NCI-H146 (cell line): ENCODE measurements at regions not wholly inside any gene's neighbourhood (a gene's known extent, or its start where the extent isn't known, plus 50 kb on each side); places are given as distances from the start of the nearest gene placed in this dataset.
A peak's percentile ranks its signal among the peaks of the same experiment; 100 is the strongest.
"Not testable (repeated sequence)": the region's sequence is repeated elsewhere in the genome, so short reads cannot be mapped to it uniquely, and the experiment has no call there.

Experiments used
- DNase-seq: peaks from one replicate; lab custom pipeline; 2025; lab: John Stamatoyannopoulos, UW

DNA sequence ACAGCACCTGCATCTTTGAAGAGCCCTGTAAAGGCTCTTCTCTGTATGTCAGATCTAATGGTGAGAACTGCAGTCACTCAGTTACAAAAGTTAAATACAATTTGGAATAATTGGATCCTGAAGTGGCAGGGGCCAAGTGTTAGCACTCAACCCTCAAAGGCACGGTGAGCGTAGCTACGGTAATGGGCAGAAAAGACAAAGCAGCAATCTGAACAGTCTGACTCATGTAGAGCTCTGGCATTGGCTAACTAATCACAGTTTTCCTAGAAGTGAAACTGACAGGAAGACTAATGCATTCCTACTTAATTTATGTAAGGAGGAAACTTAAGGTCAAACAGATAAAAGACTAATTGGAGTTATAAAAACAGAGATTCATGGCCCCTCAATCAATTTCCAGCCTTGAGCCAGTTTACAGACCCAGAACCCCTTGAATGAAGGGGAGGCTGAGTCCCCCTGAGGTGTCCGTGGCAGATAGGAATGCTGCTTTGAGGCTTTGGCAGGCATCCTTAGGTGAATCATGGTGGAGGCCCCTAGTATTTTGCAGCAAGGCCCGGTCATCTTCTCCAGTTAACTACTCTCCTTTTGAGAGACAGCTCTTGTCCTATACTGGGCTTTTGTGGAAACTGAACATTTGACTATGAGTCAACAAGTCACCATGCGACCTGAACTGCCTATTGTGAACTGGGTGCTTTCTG lies 450.7 kb downstream of the ZNF33B start:
- not testable (repeated sequence) for DNase-seq

DNA sequence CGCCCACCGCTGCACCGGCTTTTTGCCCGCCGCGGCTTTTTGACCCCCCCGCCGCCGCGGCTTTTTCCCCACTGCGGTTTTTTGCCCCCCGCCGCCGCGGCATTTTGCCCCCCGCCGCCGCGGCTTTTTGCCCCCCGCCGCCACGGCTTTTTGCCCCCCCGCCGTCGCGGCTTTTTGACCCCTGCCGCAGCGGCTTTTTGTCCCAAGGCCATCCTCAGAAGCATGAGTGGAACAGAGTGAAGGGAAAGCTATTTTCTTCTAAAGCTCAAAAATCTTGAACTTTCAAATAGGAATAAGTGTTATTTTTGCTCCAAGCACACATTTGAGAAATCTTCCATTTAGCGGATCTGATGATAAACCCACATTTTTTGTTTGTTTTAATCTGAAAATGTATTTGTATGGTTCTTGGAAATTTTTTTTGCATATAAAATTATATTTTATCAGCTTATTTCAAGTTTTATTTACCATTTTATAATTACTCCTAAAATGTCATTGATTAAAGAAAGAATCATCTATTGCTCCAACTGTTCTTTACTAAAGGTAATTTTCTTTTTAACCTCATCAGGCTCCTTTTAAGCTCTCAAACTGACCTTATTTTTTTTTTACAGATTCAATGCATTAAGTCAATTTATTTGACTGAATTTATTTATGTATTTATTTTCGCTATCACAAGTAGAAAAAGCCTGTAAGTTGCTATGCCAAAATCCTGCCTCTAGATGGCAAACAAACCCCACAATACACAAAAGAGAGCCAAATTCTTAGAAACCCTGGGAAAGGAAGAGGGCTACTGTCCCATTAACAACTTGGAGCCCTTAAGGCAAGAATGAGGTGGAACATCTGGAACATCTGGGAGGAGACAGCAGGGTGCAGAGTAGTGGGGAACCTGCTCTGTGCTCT lies 460.3 kb downstream of the ZNF33B start:
- DNase-seq: peak; percentile 1

DNA sequence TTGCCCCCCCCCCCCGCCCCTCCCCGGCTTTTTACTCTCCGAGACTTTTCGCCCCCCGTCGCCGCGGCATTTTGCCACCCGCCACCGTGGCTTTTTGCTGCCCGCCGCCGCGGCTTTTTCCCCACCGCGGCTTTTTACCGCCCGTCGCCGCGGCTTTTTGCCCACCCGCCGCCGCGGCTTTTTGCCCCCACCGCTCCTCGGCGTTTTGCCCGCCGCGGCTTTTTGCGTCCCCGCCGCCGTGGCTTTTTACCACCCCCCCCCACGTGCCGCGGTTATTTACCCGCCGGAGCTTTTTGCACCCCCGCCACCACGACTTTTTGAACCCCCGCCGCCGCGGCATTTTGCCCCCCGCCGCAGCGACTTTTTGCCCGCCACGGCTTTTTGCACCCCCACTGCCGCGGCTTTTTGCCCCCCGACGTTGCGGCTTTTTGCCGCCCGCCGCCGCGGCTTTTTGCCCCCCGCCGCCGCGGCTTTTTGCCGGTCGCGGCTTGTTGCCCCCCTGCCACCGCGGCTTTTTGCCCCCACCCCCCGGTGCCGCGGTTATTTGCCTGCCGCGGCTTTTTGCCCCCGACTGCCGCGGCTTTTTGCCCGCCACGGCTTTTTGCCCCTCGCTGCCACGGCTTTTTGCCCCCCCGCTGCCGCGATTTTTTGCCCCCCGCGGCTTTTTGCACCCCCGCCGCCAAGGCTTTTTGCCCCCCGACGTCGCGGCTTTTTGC lies 461.1 kb downstream of the ZNF33B start:
- DNase-seq: no peak

DNA sequence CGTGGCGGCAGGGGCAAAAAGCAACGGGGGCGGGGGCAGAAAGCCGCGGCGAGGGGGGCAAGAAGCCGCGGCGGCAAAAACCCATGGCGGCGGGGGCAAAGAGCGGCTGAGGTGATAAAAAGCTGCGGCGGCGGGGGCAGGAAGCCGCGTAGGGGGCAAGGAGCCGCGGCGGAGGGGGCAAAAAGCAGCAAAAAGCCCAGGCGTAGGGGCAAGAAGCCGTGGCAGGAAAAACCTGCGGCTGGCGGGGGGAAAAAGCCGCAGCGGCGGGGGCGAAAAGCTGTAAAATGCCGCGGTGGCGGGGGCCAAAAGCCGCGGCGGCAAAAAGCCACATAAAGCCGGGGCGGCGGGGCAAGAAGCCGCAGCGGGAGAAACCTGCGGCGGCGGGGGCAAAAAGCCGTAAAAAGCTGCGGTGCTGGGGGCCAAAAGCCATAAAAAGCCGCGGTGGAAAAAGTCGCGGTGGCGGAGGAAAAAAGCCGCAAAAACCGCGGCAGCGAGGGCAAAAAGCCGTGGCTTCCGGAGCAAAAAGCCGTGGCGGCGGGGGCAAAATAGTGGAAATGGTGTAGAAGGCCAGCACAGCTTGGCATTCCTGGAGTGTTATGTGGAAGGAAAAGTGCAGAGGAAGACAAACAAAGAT lies 487.8 kb downstream of the ZNF33B start:
- no peak for DNase-seq

DNA sequence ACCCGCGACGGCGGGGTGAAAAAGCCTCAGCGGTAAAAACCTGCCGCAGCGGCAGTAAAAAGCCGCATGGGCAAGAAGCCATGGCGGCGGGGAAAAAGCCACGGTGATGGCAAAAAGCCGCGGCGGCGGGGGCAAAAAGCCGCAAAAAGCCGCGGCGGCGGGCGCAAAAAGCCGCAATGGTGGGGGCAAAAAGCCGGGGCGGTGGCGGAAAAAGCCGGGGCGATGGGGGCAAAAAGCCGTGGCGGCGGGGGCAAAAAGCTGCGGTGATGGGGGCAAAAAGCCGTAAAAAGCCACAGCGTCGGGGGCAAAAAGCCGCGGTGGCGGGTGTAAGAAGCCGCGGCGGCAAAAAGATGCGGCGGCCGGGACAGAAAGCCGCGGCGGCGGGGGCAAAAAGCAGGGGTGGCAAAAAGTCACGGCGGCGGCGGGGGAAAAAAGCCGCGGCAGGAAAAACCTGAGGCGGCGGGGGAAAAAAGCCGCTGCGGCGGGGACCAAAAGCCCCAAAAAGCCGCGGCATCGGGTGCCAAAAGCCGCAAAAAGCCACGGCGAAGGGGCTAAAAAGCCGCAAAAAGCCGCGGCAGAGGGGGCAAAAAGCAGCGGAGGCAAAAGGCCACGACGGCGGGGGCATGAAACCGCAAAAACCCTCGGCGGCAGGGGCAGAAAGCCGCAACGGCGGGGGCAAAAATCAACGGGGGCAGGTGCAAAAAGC lies 488.5 kb downstream of the ZNF33B start:
- no peak for DNase-seq

DNA sequence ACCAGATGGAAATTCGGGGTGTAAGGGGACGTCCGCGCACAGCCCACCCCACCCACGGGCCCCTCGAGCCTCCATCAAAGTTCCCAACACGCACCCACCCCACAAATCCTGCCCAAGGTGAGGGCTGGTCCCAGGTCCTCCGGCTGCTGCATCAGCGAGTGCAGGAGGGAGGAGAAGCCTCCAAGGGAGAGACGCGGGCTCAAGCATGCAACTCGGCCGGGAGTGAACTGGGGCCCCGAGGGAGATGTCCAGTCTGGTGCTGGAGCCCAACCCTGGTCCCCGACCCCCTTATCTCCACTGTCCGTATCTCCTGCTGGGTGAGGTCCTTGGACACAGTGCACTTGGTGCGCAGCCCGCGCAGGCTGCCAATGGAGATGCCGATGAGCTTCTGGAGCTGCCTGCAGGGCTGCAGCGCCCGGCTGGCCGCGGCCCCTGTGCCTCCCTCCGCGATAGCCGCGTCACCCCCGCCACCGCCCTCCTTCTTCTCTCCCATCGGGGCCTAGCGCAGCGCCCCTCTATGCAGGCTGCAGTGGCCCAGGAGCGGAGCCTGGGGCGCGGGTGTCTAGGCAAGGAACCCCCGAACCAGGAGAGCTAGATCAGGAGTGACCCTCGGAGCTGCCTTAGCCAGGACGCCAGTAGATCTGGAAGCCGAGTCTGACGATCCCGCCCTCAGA lies 489.2 kb downstream of the ZNF33B start:
- no peak for DNase-seq

DNA sequence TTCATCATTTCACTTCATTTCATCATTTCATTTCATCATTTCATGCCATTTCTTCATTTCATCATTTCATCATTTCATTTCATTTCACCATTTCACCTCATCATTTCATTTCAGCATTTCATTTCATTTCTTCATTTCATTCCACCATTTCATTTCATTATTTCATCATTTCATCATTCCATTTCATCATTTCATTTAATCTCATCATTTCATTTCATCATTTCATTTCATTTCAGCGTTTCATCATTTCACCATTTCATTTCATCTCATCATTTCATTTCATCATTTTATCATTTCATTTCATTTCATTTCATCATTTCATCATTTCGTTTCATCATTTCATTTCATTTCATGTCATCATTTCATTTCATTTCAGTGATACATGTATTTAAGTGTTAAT lies 492.2 kb downstream of the ZNF33B start:
- DNase-seq: not testable (repeated sequence)

DNA sequence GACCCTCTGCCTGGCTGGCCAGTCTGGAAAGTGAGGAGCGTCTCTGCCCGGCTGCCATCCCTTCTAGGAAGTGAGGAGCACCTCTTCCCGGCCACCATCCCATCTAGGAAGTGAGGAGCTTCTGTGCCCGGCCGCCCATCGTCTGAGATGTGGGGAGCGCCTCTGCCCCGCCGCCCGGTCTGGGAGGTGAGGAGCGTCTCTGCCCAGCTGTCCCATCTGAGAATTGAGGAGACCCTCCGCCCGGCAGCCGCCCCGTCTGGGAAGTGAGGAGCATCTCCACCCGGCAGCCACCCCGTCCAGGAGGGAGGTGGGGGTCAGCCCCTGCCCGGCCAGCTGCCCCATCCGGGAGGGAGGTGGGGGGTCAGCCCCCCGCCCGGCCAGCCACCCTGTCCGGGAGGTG lies 500.3 kb downstream of the ZNF33B start:
- DNase-seq: not testable (repeated sequence)

DNA sequence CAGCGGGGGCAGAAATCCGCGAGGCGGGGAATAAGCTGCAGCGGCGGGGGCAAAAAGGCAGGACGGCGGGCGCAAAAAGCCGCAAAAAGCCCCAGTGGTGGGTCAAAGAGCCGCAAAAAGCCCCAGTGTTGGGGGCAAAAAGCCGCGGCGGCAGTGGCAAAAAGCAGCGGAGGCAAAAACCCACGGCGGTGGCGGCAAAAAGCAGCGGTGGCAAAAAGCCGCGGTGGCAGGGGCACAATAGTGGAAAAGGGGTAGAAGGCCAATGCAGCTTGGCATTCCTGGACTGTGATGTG lies 525.3 kb downstream of the ZNF33B start:
- DNase-seq: no peak

DNA sequence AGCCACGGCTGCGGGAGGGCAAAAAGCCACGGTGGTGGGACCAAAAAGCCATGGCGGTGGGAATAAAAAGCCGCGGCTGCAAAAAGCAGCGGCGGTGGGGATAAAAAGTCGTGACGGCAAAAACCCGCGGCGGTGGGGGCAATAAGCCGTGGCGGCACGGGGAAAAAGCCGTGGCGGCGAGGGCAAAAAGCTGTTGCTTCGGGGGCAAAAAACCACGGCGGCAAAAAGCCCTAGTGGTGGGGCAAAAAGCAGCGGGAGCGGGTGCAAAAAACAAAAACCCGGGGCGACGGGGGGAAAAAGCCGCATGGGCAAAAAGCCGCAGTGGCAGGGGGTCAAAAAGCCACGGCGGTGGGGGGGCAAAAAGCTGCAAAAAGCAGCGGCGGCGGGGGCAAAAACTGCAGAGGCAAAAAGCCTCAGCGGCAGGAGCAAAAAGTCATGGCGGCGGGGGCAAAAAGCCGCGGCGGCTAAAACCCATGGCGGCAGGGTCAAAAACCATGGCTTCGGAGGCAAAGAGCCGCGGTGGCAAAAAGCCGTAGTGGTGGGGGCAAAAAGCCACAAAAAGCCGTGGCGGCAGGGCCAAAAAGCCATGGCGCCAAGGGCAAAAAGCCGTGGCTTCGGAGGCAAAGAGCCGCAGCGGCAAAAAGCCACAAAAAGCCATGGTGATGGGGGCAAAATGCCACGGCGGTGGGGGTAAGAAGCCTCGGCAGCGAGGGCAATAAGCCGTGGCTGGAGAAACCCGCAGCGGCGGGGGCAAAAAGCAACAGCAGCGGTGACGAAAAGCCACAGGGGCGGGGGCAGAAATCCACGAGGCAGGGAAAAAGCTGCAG lies 525.8 kb downstream of the ZNF33B start:
- DNase-seq: no peak

DNA sequence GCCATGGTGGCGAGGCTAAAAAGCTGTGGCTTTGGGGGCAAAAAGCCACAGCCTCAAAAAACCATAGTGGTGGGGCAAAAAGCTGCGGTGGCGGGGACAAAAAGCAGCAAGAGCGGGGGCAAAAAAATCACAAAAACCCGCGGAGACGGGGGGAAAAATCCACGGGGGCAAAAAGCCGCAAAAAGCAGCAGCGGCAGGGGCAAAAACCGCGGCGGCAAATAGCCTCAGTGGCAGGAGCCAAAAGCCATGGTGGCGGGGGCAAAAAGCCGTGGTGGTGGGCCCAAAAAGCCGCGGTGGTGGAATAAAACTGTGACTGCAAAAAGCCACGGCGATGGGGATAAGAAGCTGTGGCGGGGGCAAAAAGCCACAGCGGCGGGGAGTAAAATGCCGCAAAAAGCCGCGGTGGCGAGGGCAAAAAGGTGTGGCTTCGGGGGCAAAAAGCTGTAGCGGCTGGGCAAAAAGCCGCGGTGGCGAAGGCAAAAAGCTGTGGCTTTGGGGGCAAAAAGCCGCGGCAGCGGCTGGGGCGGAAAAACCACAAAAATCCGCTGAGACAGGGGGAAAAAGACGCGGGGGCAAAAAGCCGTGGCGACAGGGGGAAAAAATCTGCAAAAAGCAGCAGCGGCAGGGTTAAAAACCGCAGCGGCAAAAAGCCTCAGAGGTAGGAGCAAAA lies 526.6 kb downstream of the ZNF33B start:
- no peak for DNase-seq

DNA sequence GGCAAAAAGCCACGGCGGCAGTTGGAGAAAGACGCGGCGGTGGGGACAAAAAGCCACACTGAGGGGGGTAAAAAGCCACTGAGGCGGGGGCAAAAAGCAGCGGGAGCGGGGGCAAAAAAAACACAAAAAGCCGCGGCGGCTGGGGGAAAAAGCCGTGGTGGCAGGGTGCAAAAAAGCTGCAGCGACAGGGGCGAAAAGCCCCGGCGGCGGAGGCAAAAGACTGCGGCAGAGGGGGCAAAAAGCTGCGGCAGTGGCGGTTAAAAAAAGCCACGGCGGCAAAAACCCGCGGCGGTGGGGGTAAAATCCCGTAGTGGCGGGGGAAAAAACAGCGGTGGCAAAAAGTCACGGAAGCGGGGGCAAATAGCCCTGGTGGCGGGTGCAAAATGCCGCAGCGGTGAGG lies 527.3 kb downstream of the ZNF33B start:
- DNase-seq: no peak
